ENCODE measurements at regions not wholly inside any gene's neighbourhood (a gene's known extent, or its start where the extent isn't known, plus 50 kb on each side); places are given as distances from the start of the nearest gene placed in this dataset.
A peak's percentile ranks its signal among the peaks of the same experiment; 100 is the strongest.

DNA sequence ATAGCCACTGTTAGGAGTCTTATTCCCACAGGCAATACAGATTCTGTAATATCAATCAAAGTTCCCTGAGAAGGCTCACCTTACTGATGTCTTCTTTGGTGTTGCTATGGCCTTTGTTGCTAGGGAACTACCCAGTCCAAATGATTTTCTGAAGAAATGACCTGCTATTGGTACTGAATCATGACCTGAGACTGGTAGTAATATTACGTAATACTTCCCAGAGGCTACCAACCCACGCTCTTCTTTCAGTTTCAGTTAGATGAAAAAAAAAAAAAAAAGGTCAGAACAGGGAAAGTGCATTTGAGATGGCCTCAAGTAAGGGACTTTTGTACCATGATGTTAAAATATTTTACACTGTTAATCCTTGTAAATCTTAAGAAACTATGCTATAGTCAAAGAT, 1092.5 kb upstream of the EPHA6 start:
- H3K4me1 Mint-ChIP-seq, result no peaks in the 10 kb centered on the region
- ATAC-seq (peak in 1 of 3 donors; percentile 52), DNase-seq (peak in 1 of 2 donors; percentile 19)
- intact Hi-C loops (cut with micrococcal nuclease), result no loop called here
- Histone ChIP-seq H3K4me1 (ENCODE audit: control insufficient read depth, insufficient read depth, low read length) (no peaks in the 10 kb centered on the region), H3K27ac (ENCODE audit: low read length) (no peak overlapping the region), H3K4me3 (ENCODE audit: low read length) (no peak overlapping the region), H3K36me3 (ENCODE audit: control insufficient read depth, insufficient read depth, low read length) (no peaks in the 10 kb centered on the region), H3K9me3 (ENCODE audit: control insufficient read depth, insufficient read depth, low read length) (no peaks in the 10 kb centered on the region), H3K27me3 (ENCODE audit: control insufficient read depth, insufficient read depth, low read length) (no peaks in the 10 kb centered on the region)
- peaks cover 2% of the 10 kb centered on the region in 2 donors for H3K9me3 Mint-ChIP-seq
- no peaks in the 10 kb centered on the region for H3K27me3 Mint-ChIP-seq (ENCODE audit: low read depth in 2 of 2)
- no peaks in the 10 kb centered on the region for H3K36me3 Mint-ChIP-seq
- WGBS (ENCODE audit: insufficient coverage), result no CpG with 5 or more reads among the region's 2 CpGs
- TF ChIP-seq, protein P1, sequence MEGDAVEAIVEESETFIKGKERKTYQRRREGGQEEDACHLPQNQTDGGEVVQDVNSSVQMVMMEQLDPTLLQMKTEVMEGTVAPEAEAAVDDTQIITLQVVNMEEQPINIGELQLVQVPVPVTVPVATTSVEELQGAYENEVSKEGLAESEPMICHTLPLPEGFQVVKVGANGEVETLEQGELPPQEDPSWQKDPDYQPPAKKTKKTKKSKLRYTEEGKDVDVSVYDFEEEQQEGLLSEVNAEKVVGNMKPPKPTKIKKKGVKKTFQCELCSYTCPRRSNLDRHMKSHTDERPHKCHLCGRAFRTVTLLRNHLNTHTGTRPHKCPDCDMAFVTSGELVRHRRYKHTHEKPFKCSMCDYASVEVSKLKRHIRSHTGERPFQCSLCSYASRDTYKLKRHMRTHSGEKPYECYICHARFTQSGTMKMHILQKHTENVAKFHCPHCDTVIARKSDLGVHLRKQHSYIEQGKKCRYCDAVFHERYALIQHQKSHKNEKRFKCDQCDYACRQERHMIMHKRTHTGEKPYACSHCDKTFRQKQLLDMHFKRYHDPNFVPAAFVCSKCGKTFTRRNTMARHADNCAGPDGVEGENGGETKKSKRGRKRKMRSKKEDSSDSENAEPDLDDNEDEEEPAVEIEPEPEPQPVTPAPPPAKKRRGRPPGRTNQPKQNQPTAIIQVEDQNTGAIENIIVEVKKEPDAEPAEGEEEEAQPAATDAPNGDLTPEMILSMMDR (IDR thresholded peaks at IDR 0.05), result no peak
- H3K27ac Mint-ChIP-seq, result no peak overlapping the region
- H3K4me3 Mint-ChIP-seq, result no peak overlapping the region

DNA sequence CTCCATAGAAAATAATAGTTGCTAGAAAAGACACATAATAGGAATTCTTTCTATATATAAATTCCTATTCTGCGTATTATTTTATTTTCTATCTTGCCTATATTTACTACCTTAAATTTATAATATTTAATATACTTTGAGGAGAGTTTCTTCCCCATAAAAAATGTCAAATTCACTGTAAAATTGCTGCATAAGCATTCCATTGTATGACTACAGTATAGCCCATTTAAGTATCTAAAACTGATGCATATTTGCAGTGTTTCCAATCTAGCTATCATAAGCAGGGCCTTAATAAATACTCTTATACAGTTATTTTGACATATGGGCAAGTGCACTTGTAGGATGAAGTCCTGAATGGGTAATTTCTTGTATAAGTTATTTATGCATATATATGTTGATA, 1088.6 kb upstream of the EPHA6 start:
- DNase-seq, result no peak
- H3K27ac Mint-ChIP-seq, result no peak overlapping the region
- intact Hi-C loops (cut with micrococcal nuclease), result no loop called here
- no peak overlapping the region for H3K4me3 ChIP-seq (ENCODE audit: low read length)
- H3K4me1 Mint-ChIP-seq, result no peaks in the 10 kb centered on the region
- TF ChIP-seq, protein P1 (IDR thresholded peaks at IDR 0.05), result no peak
- H3K27me3 Mint-ChIP-seq (ENCODE audit: low read depth in 2 of 2), result no peaks in the 10 kb centered on the region
- no peak overlapping the region for H3K4me3 Mint-ChIP-seq
- no peak overlapping the region for H3K27ac ChIP-seq (ENCODE audit: low read length)
- H3K36me3 Mint-ChIP-seq, result no peaks in the 10 kb centered on the region
- ATAC-seq, result no peak
- no CpG with 5 or more reads among the region's 1 CpG for WGBS (ENCODE audit: insufficient coverage)
- no peaks in the 10 kb centered on the region for H3K36me3 ChIP-seq (ENCODE audit: control insufficient read depth, insufficient read depth, low read length)
- H3K4me1 ChIP-seq (ENCODE audit: control insufficient read depth, insufficient read depth, low read length), result no peaks in the 10 kb centered on the region
- H3K9me3 ChIP-seq (ENCODE audit: control insufficient read depth, insufficient read depth, low read length), result no peaks in the 10 kb centered on the region
- no peaks in the 10 kb centered on the region for H3K27me3 ChIP-seq (ENCODE audit: control insufficient read depth, insufficient read depth, low read length)
- peaks cover 6 to 15% of the 10 kb centered on the region in 2 donors for H3K9me3 Mint-ChIP-seq

DNA sequence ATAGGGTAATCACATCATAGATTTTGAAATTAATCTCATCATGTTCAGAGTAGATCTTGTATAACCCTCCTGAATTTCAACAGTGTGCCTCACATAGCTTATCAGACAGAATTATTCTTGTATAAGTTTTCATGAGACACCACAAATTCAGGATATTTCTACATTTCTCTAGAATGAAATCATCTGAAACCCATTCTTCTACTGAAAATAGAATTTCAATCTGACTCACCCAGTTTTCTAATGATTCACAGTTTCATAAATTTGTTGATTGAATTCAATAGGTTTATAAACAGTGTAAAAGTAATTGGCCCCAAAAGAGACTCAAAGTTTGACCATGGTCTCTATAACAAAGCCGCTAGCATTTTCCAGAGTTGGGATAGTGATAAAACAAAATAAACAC, 1082.6 kb upstream of the EPHA6 start:
- intact Hi-C loops (cut with micrococcal nuclease), result no loop called here
- no peaks in the 10 kb centered on the region for H3K27me3 ChIP-seq (ENCODE audit: control insufficient read depth, insufficient read depth, low read length)
- no peak overlapping the region for H3K27ac ChIP-seq (ENCODE audit: low read length)
- Mint-ChIP-seq H3K9me3 (peaks cover 6 to 23% of the 10 kb centered on the region in 2 donors), H3K27ac (no peak overlapping the region), H3K4me3 (no peak overlapping the region), H3K36me3 (no peaks in the 10 kb centered on the region), H3K4me1 (no peaks in the 10 kb centered on the region), H3K27me3 (ENCODE audit: low read depth in 2 of 2) (no peaks in the 10 kb centered on the region)
- no peak for DNase-seq
- no peak for ATAC-seq
- H3K4me3 ChIP-seq (ENCODE audit: low read length), result no peak overlapping the region
- WGBS (ENCODE audit: insufficient coverage), result no CpG with 5 or more reads among the region's 1 CpG
- TF ChIP-seq, protein P1 (IDR thresholded peaks at IDR 0.05), result no peak
- no peaks in the 10 kb centered on the region for H3K9me3 ChIP-seq (ENCODE audit: control insufficient read depth, insufficient read depth, low read length)
- no peaks in the 10 kb centered on the region for H3K36me3 ChIP-seq (ENCODE audit: control insufficient read depth, insufficient read depth, low read length)
- no peaks in the 10 kb centered on the region for H3K4me1 ChIP-seq (ENCODE audit: control insufficient read depth, insufficient read depth, low read length)

DNA sequence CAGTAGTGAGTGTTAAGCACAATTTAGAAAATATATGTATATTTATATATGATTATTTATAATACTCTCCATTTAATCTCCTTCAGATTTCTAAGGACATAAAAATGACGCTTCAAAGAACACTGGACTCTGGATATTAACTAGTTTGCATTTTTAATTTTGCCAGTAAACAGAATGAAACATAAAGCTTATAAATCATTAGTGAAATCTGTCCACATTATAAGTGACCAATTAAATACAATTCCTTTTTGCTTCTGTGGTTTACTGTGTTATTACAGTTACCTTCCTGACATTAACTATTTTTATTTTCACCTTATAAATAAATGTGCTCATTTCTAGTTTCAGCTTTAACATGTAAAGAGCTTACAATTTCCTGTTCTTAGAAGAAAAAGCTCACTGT, 1081.1 kb upstream of the EPHA6 start:
- Mint-ChIP-seq H3K27ac (no peak overlapping the region), H3K4me3 (no peak overlapping the region), H3K27me3 (ENCODE audit: low read depth in 2 of 2) (no peaks in the 10 kb centered on the region), H3K36me3 (no peaks in the 10 kb centered on the region), H3K4me1 (no peaks in the 10 kb centered on the region), H3K9me3 (peaks cover 6 to 27% of the 10 kb centered on the region in 2 donors)
- Histone ChIP-seq H3K27ac (ENCODE audit: low read length) (no peak overlapping the region), H3K36me3 (ENCODE audit: control insufficient read depth, insufficient read depth, low read length) (no peaks in the 10 kb centered on the region), H3K4me1 (ENCODE audit: control insufficient read depth, insufficient read depth, low read length) (no peaks in the 10 kb centered on the region), H3K9me3 (ENCODE audit: control insufficient read depth, insufficient read depth, low read length) (no peaks in the 10 kb centered on the region), H3K27me3 (ENCODE audit: control insufficient read depth, insufficient read depth, low read length) (no peaks in the 10 kb centered on the region), H3K4me3 (ENCODE audit: low read length) (no peak overlapping the region)
- ATAC-seq, result no peak
- no peak for DNase-seq
- TF ChIP-seq, protein P1 (IDR thresholded peaks at IDR 0.05), result no peak
- intact Hi-C loops (cut with micrococcal nuclease), result no loop called here
- no CpG with 5 or more reads among the region's 1 CpG for WGBS (ENCODE audit: insufficient coverage)

Measured in natural killer cell (primary cell).